Right lobe of liver (tissue), 6 donors: ENCODE measurements at regions not wholly inside any gene's neighbourhood (a gene's known extent, or its start where the extent isn't known, plus 50 kb on each side); places are given as distances from the start of the nearest gene placed in this dataset.

ENCODE experiments used
- ATAC-seq, 4 donors: fragments of 200-7000 bp; cut with Tn5 transposase; one replicate each; pipeline ENCODE4 v1.9.1; 2020; ENCODE audit warnings: mild to moderate bottlenecking in 4 of 4, moderate library complexity in 4 of 4
- DNase-seq, 3 donors: peaks; one replicate each; pipeline ENCODE4 v3.0.0-alpha.2; 2020
- H3K27ac ChIP-seq, 3 donors: fragments of 200-600 bp; one replicate each; pipeline ENCODE4 v1.8.0; 2022
- H3K27me3 ChIP-seq, 2 donors: fragments of 200-600 bp; one replicate each; pipeline ENCODE4 v1.8.0; 2022
- H3K36me3 ChIP-seq, 4 donors: fragments of 200-600 bp; sonication (generic) in 1 of 4; one replicate each; pipeline versions ENCODE4 v1.5.1 to v1.8.0; 2017 to 2022; ENCODE audit warnings: control low read depth in 1 of 4
- H3K4me1 ChIP-seq, 4 donors: fragments of 200-600 bp; sonication (generic) in 1 of 4; one replicate each; pipeline versions ENCODE4 v1.5.1 to v1.8.0; 2017 to 2022; ENCODE audit warnings: control low read depth in 1 of 4
- H3K4me3 ChIP-seq, 3 donors: fragments of 200-600 bp; one replicate each; pipeline ENCODE4 v1.8.0; 2022
- H3K9me3 ChIP-seq, 4 donors: fragments of 200-600 bp; sonication (generic) in 1 of 4; one replicate each; pipeline versions ENCODE4 v1.5.1 to v1.8.0; 2017 to 2022; ENCODE audit warnings: control low read depth in 1 of 4
- CTCF ChIP-seq, 4 donors: fragments of 200-600 bp in 3 of 4; fragments of 450-650 bp in 1 of 4; IDR thresholded peaks; one replicate each; pipeline versions ENCODE4 v1.5.1 to v1.8.0; 2016 to 2022; ENCODE audit warnings: antibody characterized with exemption in 4 of 4, mild to moderate bottlenecking in 2 of 4
- POLR2A ChIP-seq: fragments of 450-650 bp; IDR thresholded peaks from one replicate; pipeline ENCODE4 v1.6.1; 2017; ENCODE audit warnings: antibody characterized with exemption, mild to moderate bottlenecking
- WGBS: methylation state at CpG from one replicate; pipeline ENCODE4 v1.1.6; 2018; ENCODE audit warnings: low coverage, low lambda C conversion rate; ENCODE audit not compliant: insufficient coverage; ENCODE audit errors: missing lambda C conversion rate; 5-methylcytosine and 5-hydroxymethylcytosine counted together
- intact Hi-C, 2 donors: fragments of 100-400 bp; cut with DNase I; formaldehyde crosslinking; loops; one replicate each; pipeline versions ENCODE4 v1.11.2 to v1.14.1; 2022
- donor health status: DM: no; HTN: yes; CAD: no.
- donor health status: DM: no; HTN: no; CAD: no.
- donor health status: DM: no; HTN: no; CAD: no.
- donor health status: DM: no; HTN: yes; CAD: no.
- donor health status: DM: no; HTN: yes; CAD: no.

DNA sequence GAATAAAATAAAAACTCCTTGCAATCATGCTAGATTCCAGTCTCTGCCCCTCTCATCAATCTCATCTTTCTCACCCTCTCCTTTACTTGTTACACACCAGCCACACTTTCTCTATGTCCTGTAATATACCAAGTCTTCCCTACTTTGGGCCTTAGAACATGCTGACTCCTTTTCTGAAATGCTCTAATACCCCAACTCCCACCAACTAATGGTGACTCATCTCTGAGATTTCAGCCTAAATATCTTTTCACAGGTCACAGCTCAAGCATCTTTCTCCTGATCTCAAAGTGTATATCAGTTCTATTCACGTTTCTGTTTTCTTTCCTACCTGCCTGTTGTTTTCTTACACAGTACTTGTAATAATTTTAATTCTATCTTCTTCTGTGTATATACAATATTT lies 378.9 kb upstream of the PRICKLE1 start:
- Histone ChIP-seq H3K4me1 (no peaks in the 10 kb centered on the region), H3K36me3 (no peaks in the 10 kb centered on the region), H3K4me3 (no peak overlapping the region), H3K9me3 (no peaks in the 10 kb centered on the region), H3K27me3 (no peaks in the 10 kb centered on the region), H3K27ac (no peak overlapping the region)
- intact Hi-C loops, result no loop called here
- TF ChIP-seq CTCF (IDR thresholded peaks at IDR 0.05) (no peak), POLR2A (no peak)
- no peak for DNase-seq
- 22% methylated on average over 1 of the region's 1 CpG for WGBS
- no peak for ATAC-seq

DNA sequence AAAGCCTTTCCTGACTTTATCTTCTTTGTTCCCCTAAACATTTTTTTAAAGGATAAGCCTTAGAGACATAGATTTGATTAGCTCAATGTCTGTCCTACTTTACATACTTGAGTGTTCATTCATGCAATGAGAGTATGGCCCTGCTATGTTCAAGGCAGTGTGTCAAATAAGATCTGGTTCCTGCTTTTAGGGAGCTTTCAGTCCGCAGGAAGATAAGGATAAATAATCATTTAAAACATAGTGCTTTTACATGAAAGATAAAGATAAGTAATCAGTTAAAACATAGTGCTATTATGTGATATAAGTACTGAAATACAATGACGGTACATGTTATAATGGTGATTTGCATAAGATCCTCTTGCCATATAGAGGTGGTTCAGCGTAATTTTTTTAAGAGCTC lies 378.3 kb upstream of the PRICKLE1 start:
- ATAC-seq, result no peak
- no peak for DNase-seq
- Histone ChIP-seq H3K36me3 (no peaks in the 10 kb centered on the region), H3K4me3 (no peak overlapping the region), H3K27me3 (no peaks in the 10 kb centered on the region), H3K9me3 (no peaks in the 10 kb centered on the region), H3K4me1 (no peaks in the 10 kb centered on the region), H3K27ac (no peak overlapping the region)
- no peak for TF ChIP-seq POLR2A
- TF ChIP-seq CTCF (IDR thresholded peaks at IDR 0.05), result no peak
- 46% methylated on average over 3 of the region's 3 CpGs for WGBS
- intact Hi-C loops, result no loop called here

DNA sequence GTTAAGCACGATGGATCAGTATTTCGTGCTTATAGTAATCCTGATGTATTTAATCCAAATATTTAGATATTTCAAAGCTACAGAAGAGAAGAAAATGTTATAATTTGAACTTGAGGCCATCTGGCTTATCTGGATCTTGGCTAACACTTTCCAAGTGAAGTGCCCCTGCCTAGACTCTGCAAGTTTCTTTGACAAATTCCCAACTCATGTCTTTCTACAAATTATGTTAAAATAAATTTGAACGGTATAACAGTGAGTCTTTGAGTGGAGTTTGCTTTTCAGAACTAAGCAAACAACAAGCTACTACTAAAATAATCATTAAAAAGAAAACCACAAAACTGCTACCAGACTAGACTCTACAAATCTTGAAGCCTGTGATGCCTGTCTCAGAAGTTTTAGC lies 374.4 kb upstream of the PRICKLE1 start:
- no peak for ATAC-seq
- Histone ChIP-seq H3K9me3 (no peaks in the 10 kb centered on the region), H3K4me3 (no peak overlapping the region), H3K36me3 (no peaks in the 10 kb centered on the region), H3K27me3 (no peaks in the 10 kb centered on the region), H3K27ac (no peak overlapping the region), H3K4me1 (no peaks in the 10 kb centered on the region)
- no peak for TF ChIP-seq CTCF (IDR thresholded peaks at IDR 0.05)
- TF ChIP-seq POLR2A, result no peak
- intact Hi-C loops, result no loop called here
- DNase-seq, result no peak
- WGBS, result 31% methylated on average over 3 of the region's 3 CpGs

DNA sequence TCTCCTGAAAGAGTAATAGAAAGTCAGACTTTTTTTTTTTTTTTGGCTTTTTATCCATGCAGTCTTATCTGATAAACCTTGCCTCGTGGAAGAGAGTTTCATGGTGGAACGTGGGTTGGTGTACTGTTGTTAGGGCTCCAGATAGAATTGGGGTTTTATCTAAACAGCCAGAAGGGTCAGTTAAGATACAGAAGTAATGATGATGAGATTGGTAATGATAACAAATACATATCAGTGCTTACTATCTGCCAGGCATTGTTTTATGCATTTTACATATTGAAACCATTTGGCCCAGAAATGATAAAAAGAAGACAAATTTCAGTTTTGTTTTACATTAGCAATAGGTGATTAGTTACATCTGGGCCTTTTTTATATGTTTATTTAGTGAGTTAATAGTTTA lies 372.8 kb upstream of the PRICKLE1 start:
- intact Hi-C loops, result no loop called here
- Histone ChIP-seq H3K4me3 (no peak overlapping the region), H3K4me1 (no peaks in the 10 kb centered on the region), H3K27ac (no peak overlapping the region), H3K9me3 (no peaks in the 10 kb centered on the region), H3K36me3 (no peaks in the 10 kb centered on the region), H3K27me3 (no peaks in the 10 kb centered on the region)
- no peak for DNase-seq
- 22% methylated on average over 2 of the region's 2 CpGs for WGBS
- no peak for TF ChIP-seq POLR2A
- TF ChIP-seq CTCF (IDR thresholded peaks at IDR 0.05), result no peak
- ATAC-seq, result no peak

DNA sequence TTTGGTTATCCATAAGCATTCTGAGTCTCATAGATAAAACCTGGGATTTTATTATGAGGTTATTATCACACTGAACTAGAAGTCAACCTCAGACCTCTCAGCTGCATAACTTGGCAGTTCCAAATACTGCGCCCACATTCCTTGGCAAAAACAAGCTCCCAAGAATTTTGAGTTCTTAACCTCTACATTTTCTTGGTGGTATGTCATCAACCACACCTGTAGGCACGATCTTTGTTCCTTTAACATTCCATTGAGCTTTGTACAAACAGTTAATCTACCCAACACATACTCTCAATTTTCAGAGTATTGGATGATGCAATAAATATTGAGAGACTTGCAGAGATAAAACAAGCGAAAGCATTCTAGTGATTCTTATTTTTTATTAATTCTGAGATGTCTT lies 371.8 kb upstream of the PRICKLE1 start:
- no peak for DNase-seq
- 58% methylated on average over 3 of the region's 3 CpGs for WGBS
- no peaks in the 10 kb centered on the region for H3K36me3 ChIP-seq
- no peak overlapping the region for H3K27ac ChIP-seq
- intact Hi-C loops, result no loop called here
- no peaks in the 10 kb centered on the region for H3K27me3 ChIP-seq
- TF ChIP-seq CTCF (IDR thresholded peaks at IDR 0.05) (no peak), POLR2A (no peak)
- H3K4me1 ChIP-seq, result no peaks in the 10 kb centered on the region
- H3K4me3 ChIP-seq, result no peak overlapping the region
- ATAC-seq, result peak in 1 of 4 donors; percentile 40
- H3K9me3 ChIP-seq, result no peaks in the 10 kb centered on the region
